ENCODE measurements at regions not wholly inside any gene's neighbourhood (a gene's known extent, or its start where the extent isn't known, plus 50 kb on each side); places are given as distances from the start of the nearest gene placed in this dataset.

DNA sequence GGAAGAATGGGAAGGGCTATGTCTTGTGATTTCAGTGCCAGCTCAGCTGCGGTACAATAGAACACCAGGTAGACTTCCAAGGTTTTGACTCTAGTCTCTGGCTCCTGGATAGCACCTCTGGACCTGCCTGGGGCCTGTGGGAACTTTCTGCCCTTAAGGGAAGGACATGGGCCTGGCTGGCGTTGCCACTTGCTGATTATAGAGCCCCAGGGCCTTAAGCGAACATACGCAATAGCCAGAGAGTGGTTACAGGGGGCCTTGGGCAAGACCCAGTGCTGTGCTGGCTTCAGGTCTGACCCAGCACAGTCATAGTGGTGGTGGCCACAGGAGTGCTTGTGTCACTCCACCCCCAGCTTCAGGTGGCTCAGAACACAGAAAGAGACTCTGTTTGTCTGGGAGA lies 131.1 kb upstream of the COL21A1 start:
- DNase-seq (ENCODE audit: low read depth in 2 of 2): no peak

DNA sequence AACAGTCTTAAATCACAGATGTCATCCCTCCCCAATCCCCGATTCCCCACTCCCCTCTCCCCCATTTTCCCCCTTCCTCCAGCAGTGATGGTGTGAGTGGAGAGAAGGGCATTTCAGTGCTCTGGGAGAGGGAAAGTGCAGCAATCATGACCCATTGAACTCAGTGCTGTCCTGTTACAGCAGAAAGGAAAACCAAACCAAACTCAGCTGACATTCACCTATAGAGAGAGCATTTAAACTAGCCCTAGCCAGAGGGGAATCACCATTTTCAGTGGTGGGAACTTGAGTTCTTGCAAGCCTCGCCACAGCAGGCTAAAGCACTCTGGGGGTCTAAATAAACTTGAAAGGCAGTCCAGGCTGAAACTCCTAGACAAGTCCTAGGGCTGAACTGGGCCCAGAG lies 129.9 kb upstream of the COL21A1 start:
- no peak for DNase-seq (ENCODE audit: low read depth in 2 of 2)

DNA sequence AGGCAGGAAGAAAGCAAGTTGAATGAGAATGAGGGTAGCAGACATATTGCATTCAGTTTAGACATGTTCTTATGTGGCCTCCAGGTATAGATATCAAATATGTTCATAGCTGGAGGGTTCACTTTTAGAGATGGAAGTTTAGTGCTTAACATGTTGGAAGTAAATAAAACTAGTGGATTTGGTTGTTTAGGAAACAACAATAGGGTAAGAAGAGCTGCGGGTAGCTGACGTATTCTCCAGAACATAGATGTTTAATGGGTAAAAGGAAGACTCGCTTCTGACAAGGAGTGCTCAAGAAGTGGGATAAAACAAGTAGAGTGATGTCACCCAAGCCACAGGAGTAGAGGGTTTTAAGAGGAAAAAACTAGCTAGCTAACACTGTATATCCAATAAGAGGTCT lies 128.4 kb upstream of the COL21A1 start:
- no peak for DNase-seq (ENCODE audit: low read depth in 2 of 2)

DNA sequence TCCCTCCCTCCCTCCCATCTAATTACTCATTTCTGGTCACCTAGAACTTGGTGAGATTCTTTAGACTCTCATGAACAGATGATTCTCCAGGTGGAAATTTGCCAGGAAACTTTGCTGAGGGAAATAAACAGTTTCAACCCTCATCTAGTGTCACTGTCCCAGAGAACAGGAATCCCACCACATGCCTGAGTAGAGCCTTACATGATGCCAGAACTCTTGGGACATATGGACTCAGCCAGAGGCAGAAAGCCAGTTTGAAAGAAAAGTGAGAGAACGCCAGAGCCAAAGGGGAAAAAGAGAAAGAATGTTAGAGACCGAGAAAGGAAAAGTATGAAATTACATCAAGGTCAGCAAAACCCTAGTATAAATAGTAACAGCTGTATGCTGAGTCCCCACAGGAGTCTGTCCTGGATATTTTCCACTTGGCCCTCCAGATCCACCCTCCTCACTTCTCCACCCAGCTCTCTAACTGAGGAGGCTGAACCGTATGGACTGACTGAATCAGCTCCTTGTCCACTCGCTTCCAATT lies 127.5 kb upstream of the COL21A1 start:
- DNase-seq (ENCODE audit: low read depth in 2 of 2): peak; percentile 73 to 97

DNA sequence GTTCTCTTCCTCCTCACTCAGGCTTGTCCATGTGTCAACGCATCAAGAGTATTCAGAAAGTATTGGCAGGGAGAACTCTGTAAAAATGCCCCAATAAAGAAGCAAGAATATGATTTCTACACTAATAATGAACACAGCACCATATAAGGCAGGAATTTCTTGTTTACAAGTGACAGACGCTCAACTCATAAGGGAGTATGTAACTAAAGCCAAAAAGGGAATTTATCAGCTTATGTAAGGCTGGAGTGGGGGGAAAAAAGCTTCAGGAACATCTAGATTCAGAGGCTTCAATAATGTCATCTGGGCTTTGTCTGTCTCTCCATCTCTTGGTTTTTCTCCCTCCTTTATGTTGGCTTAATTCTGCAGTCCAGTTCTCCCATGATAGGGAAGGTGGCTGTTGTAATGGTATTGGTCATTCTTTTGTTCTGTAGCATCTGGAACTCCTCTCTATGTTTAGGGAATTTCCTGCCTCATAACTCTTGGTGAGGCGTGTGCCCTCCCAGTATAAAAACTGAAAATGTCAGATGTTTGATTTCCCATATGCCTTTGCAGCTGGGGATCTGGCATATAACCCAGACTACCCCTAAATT lies 125.1 kb upstream of the COL21A1 start:
- DNase-seq (ENCODE audit: low read depth in 2 of 2): peak; percentile 37 to 51

DNA sequence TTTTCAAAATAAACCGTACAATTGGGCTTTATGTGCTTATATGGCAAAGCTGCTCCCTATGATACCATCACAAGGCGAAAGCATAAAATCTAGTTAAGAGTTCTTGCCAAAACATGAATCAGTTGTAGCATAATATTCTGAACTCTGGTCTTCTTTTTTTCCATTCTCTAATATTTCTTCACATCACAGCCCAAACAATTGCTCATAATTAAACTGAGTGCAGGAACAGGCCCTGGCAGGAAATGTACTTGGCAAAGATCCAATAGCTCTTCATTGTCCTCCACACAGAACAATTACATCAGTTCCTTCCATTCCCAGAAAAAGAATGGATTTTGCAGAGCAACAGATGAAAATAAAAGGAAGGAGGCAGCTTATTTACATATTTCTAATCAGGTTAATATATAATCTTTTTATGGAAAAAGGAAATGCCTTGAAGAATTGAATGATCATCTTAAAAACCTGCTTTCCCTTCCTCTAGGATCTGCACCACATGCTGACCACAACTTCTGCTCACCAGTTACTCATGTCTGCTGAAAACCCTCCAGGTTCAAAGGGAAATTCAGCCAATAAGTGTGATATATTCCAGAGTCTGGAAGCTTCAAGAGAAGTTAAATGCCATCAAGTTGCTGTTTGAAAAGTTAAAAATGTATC lies 123.3 kb upstream of the COL21A1 start:
- peak; percentile 99 for DNase-seq (ENCODE audit: low read depth in 2 of 2)

DNA sequence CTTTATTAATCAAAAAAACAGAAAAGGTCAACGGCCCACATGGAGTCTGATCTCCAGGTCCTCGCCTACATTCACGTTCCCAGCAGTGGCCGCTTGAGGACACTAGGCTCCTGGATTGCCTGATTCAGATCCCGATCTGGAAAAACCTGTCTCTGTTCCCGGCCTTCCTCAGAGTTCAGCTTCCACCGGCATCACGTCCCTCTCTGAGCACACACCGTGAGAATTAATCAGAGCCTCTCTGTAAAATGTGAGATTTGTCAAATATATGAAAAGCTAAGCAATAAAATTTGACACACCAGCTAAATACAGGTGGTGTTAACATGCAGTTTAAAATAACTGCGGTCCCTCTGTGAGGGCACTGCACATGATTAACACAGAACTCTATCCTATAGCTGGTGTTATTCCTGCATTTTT lies 122.8 kb upstream of the COL21A1 start:
- DNase-seq (ENCODE audit: low read depth in 2 of 2): peak; percentile 92 to 94

DNA sequence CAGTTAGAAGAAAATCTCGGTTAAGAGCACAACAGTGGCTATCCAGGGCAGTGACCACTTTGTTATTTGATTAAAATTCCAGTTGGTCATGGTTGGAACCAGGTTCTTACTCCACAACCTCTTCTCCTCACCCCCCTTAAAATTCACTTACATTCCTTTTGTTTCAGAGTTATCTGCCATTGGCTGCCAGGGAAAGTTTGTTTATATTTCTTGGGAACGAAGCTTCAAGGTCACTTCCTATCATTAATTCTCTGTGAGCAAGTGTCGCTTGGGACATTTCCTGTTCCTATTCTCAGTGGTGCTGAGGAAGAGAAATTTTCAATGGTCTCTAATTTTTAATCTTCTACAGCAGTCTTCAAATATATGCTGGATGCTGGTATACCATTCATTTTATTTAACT lies 121.1 kb upstream of the COL21A1 start:
- DNase-seq (ENCODE audit: low read depth in 2 of 2): peak; percentile 81 to 89

- DNase-seq (ENCODE audit: low read depth in 2 of 2): no peak
Observed at GRCh38 chr6:56366141-56366852, 118.9 kb upstream of the COL21A1 start.

GRCh38 chr6:56364827-56365339 lies 117.5 kb upstream of the COL21A1 start:
- peak in 1 of 2 donors; percentile 28 for DNase-seq (ENCODE audit: low read depth in 2 of 2)

DNA sequence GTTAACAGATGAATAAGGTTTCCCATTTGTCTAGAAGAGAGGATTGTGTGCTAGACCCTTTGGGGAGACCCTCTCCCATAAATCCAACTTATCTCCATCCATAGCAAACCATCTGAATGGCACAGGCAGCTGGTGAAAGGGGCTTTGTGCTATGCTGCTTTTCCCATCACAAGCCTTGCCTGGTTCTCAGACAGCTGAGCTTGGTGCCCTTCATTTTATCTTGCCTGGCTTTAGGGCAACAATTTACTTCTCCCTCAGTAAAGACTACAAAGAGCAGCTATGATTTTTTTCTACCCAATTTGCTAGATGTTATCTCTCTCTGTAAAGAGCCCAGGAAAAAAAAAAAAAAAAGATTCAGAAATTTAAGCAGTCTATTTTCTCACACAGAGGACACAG lies 117.0 kb upstream of the COL21A1 start:
- no peak for DNase-seq (ENCODE audit: low read depth in 2 of 2)

- peak in 1 of 2 donors; percentile 70 for DNase-seq (ENCODE audit: low read depth in 2 of 2)
Observed at GRCh38 chr6:56363796-56364430, 116.5 kb upstream of the COL21A1 start.

DNA sequence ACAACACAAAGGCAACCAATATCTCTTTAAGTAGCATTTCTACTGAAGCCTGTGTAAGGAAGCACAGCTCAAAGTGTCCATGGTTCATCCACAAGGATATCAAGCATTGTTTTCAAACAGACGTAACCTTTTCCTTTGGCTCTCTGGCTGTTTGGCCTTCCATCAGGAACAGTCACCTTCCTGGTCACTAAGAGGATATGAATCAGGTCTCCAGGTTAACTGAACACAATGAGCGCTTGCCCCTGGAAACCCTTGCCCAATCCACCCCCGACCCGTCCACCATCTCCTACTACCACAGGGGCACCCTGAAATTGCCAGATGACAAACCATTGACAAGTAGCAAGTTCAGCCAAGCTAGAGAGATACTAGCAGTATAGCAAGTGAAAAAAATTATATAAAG lies 114.4 kb upstream of the COL21A1 start:
- peak; percentile 94 to 97 for DNase-seq (ENCODE audit: low read depth in 2 of 2)

DNA sequence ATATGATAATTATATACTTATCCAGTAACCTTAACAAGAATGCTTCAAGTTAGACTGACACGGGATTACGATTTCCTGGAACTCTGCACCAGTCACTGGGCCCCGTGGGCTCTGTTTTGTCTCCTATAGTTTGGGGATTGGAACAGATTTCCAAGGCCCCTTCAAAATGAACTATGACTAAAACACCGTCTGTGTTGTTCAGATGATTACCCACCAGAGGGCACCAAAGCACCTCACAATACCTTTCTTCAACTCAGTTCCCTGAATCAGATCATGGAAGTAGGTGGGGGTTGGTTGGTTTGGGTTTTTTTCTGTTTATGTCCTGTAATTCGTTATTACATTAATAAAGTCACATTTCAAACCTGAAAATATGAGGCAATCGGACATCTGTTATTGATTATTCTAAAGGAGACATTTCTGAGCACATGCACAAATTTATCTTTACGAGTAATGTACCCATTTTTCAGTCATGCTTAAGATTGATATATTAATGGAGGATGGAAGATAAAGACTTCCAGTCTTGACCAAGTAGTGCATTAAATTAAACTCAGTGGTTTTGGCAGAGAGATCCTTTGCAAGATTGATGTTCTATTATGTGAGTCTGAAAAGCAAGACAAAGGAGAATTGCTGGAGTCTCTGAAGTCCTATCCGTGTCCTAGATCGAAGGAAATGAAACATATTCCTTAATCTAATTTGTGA lies 112.0 kb upstream of the COL21A1 start:
- peak; percentile 80 to 85 for DNase-seq (ENCODE audit: low read depth in 2 of 2)

DNA sequence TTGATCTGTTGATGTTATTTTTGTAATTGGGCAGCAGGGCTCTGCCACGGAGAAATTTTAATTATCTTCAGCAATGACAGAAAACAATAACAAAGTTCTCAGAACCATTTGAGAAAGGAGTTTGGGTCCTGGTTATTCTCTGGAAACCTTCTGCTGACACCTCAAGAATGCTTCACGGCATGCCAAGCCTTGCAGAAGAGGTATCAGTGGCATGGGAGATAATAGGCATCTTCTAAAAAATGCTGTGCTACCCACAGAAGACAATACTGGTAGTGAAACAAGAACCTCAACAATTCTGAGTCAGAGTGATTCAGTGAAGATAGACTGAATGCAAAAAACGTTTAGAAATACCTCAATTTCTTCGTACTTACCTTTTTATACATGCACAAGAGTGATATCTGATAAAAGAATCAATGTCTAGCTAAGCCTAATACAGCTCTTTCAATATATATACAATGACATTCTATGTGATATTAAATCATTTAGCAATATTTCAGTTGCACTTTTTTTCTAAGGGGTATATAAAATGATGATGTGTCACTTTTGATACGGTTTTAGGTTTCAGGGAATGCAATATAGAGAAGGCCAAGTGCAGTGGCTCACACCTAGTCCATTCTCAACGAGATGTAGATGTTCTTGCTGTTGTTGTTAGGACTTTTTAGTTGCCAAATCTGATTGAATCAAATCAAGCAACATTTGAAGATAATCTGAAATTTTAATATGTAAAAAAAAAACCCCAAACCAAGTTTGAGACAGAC lies 110.4 kb upstream of the COL21A1 start:
- no peak for DNase-seq (ENCODE audit: low read depth in 2 of 2)

DNA sequence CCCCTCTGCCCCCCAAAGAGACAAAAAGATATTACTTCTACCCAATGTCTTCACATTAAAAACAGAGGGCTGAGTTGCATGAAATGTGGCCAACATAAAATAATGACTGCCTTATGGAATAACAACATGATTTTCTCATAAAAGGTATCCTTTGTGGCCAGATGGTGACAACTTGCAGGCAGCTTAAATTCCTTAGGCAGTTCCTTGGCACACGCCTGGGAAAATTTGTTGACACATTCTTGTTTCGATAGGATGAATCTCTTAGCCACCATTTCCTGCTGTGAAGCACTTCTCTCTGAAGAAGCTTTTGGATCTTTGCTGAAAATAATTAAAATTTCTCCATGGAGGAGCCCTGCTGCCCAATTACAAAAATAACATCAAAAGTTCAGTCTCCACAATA lies 109.0 kb upstream of the COL21A1 start:
- DNase-seq (ENCODE audit: low read depth in 2 of 2): peak in 1 of 2 donors; percentile 59

DNA sequence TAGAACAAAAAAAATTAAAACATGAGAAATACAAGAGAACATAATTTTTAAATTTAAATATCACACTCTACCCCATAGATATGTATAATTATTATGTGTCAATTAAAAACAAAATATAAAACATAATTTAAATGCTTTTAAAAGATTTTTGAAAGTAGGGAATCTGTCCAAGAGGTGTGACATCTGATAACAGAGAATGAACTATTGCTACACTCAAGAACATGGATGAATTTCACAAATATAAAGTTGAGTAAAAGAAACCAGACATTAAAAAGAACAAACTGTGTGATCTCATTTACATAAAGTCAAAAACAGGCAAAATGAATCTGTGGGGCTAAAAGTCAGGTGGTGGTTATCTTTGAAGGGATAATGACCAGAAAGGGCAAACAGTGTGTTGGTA lies 106.5 kb upstream of the COL21A1 start:
- DNase-seq (ENCODE audit: low read depth in 2 of 2): no peak

DNA sequence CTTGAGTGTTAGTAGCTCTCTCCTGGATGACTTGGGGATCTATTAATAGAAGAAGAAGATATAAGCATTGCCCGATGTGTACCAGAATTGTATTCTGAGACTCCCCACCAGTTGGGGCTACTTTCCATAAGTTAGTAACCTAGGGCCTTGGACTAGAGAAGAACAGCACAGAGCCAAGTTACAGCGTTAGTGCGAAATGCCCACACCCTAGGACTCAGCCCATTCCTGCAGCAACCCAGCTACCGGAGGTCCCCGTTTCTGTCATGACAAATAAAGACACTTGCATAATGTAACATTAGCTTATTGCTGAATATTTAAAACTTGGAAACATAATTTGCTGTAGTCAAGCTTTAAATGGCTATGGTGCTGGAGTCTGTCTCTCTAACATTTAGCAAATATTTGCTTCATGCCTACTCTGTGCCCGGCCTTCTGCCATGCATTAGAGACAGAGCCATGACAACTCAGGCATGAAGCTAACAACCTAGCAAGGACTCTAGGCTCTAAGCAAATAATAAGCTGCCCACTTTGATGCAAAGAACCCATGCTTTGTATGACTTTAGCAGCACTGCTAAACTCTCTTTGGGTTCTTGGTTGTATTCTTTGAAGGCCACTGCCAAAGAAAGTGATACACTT lies 103.4 kb upstream of the COL21A1 start:
- DNase-seq (ENCODE audit: low read depth in 2 of 2): no peak

- no peak for DNase-seq (ENCODE audit: low read depth in 2 of 2)
Observed at GRCh38 chr6:56349194-56349593, 101.8 kb upstream of the COL21A1 start.

DNA sequence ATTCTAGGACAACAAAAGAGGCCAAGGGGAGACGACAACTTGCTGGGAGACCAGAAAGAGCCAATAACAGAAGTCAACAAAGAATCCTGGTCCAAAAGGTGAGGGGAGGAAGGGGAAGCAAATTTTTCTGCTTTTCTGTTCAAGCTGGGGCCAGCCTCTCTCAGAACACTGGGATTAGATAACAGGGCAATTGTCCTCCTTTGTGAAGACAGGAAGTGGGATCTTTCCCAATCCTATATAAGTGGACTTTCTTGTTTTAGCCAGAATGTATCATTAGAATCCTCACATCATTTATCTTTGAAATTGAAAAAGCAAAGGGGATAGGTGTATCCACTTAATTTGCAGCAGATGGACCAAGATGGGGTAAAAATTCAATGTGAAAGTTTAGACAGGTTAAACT lies 101.2 kb upstream of the COL21A1 start:
- DNase-seq (ENCODE audit: low read depth in 2 of 2): no peak

All from dermis microvascular lymphatic vessel endothelial cell (primary cell).